ENCODE measurements at regions not wholly inside any gene's neighbourhood (a gene's known extent, or its start where the extent isn't known, plus 50 kb on each side); places are given as distances from the start of the nearest gene placed in this dataset.
"Not testable (repeated sequence)": the region's sequence is repeated elsewhere in the genome, so short reads cannot be mapped to it uniquely, and the experiment has no call there.

DNA sequence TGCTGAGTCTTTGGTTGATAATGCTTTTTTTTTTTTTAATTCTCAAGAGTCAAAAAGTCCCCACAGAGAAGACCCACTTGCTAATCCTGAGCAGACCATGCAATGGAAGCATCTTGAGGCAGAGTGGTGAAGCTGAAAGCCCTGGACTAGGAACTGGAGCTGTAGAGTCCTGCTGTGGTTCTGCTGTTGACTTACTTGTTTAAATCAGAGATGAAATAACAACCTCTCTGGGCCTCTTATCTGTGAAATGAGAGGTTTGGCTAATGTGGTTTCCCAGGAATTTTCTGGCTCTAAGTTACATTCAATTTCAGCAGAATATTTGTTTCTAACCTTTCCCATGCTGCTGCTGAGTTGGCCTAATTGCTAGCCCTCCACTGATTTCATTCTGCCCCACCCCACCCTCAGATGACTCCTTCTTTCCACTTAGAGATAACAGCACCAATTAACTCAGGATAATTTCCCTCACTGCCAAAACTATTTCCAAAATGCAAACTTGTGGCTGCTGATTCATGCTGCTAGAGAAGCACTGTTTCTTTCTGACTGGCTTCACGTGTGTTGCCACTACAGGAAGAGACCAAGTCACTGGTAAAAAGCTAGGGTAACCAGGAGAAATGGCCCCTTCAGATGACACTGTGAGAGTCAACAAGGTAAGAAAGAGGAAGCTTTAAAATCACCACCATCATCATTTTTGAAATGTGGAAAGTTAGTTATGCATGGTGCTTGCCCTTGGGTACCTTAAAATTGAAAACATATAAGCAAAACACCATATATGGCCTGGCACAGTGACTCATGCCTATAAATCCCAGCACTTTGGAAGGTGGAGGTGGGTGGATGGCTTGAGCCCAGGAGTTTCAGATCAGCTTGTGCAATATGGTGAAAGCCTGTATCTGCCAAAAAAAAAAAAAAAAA lies 326.4 kb downstream of the DCHS2 start:
- Histone ChIP-seq H4K20me1 (no peaks in the 10 kb centered on the region), H3K36me3 (no peaks in the 10 kb centered on the region), H3K9me3 (replicated peaks in 1 of 11) (no peaks in the 10 kb centered on the region), H3K27ac (peak overlapping the region in 1 of 11 experiments; percentile 25; a peak in 1 of 22 replicates), H3K9ac (no peak overlapping the region), H3K4me3 (no peak overlapping the region), H3K4me1 (peaks cover 0 to 15% (median 0%) of the 10 kb centered on the region in 10 experiments; a peak in 6 of 20 replicates), H3K27me3 (no peaks in the 10 kb centered on the region), H3K4me2 (peak overlapping the region in 3 of 11 experiments; percentile 23 to 59 (median 47); a peak in 5 of 22 replicates)
- no peak for TF ChIP-seq Cebpa-rat (IDR thresholded peaks at IDR 0.05)

DNA sequence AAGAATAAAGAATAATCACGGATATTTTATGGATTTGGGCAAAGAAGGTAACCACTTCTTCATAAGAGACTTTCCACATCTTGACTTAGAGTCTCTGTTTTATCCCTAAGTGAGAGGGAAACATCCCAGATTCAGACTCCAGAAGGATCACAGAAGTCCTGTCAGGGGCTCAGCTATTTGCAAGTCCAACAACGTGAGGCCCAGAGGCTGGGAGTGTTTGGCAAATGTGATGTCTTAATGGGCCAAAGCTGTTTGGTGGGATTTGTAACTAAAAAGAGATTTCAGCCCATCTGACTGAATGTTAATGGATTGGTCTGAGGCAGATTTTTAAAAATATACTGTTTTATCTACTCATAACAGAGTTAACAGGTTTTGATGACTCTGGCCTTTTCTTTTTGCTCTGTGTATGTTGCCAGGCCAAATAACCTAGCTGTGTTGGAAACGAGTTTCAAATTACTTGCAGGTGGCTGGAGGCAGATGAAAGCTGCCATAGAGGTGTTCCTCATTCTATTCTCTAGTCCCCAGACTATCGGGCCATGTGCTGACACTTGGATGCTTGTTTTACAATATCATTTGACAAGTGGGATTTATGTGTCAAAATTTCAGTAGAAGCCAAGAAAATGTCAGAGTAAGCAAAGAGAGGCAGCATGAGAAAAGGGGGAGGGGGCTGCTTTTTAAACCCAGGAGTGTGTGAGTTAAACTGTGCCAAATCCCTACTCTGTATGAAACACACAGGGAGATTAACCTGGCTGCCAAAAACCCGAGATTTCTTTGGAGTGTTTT lies 330.9 kb downstream of the DCHS2 start:
- no peaks in the 10 kb centered on the region for H3K36me3 ChIP-seq
- H3K27me3 ChIP-seq = no peaks in the 10 kb centered on the region
- H3K27ac ChIP-seq = no peak overlapping the region
- no peak overlapping the region for H3K4me2 ChIP-seq
- peaks cover 0 to 10% (median 0%) of the 10 kb centered on the region in 10 experiments; a peak in 6 of 20 replicates for H3K4me1 ChIP-seq
- H3K9me3 ChIP-seq (replicated peaks in 1 of 11) = no peaks in the 10 kb centered on the region
- no peak overlapping the region for H3K4me3 ChIP-seq
- no peak for TF ChIP-seq Cebpa-rat (IDR thresholded peaks at IDR 0.05)
- no peak overlapping the region for H3K9ac ChIP-seq
- no peaks in the 10 kb centered on the region for H4K20me1 ChIP-seq

DNA sequence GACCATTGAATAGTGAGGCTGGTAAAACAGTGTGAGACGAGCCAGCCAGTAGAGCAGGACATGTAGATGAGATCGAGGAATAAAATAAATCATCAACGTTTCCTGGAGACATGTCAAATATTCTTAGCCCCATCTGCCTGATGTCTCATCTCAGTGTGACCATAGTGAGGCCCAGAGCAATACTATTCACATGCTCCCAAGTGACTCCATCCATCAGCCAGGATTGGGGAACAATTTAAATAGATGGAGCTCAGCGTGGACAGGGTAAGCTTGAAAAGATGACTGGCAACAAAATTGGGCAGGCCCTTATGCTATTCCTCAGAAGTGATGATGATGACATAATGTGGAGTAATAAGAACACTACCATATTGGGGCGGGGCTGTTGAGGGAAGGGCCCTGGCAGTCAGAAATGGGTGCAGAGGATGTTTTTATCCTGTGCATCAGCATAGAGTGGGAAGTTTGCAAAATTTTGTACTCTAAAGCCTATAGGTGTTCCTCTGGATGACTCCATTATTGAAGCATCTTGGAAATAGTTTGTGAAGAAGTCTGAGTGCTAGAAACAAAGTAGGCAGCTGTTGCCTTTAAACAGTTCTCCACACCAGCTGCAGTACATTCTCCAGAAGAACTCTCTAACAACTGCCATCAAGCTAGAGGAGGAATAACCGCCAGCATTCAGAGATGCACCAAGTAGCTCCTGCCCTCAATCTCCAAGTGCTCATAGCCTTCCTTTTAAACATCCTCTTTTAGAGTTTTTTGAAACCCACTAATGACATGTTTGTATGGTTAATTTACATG lies 333.0 kb downstream of the DCHS2 start:
- Histone ChIP-seq H3K9me3 (replicated peaks in 1 of 11) (no peaks in the 10 kb centered on the region), H3K4me3 (no peak overlapping the region), H3K27ac (no peak overlapping the region), H3K4me2 (no peak overlapping the region), H4K20me1 (no peaks in the 10 kb centered on the region), H3K9ac (no peak overlapping the region), H3K27me3 (no peaks in the 10 kb centered on the region), H3K36me3 (no peaks in the 10 kb centered on the region), H3K4me1 (no peaks in the 10 kb centered on the region)
- no peak for TF ChIP-seq Cebpa-rat (IDR thresholded peaks at IDR 0.05)

DNA sequence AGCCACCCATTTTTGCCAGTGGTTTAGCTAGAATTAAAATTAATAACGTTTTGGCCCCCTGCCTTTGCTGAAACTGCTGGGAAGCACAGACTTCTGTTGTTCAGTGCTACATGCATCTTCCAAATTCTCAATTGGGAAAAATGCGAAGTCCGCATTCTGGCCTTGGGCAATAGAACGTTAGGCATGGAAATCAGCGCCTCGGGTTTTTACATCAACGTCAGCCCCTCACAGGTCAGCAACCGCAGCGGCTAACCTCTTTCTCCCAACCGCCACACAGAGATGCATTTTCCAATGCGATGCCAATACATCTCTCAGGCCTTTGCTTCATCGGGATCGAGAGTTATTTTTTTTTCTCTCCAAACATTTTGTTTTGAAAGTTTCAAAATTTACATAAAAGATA lies 339.1 kb downstream of the DCHS2 start:
- Histone ChIP-seq H3K4me3 (no peak overlapping the region), H3K9me3 (replicated peaks in 1 of 11) (no peaks in the 10 kb centered on the region), H3K27me3 (no peaks in the 10 kb centered on the region), H3K4me2 (no peak overlapping the region), H3K4me1 (peaks cover 0 to 3% (median 0%) of the 10 kb centered on the region in 10 experiments; a peak in 1 of 20 replicates), H4K20me1 (no peaks in the 10 kb centered on the region), H3K36me3 (no peaks in the 10 kb centered on the region), H3K9ac (no peak overlapping the region), H3K27ac (no peak overlapping the region)
- TF ChIP-seq Cebpa-rat (IDR thresholded peaks at IDR 0.05) = no peak

- not testable (repeated sequence) for H3K9me3 ChIP-seq (replicated peaks in 1 of 11); H3K27me3 ChIP-seq; H3K4me1 ChIP-seq; H3K4me3 ChIP-seq; H3K9ac ChIP-seq; H3K27ac ChIP-seq; H3K36me3 ChIP-seq; H4K20me1 ChIP-seq
- H3K4me2 ChIP-seq = peak overlapping the region in 1 of 11 experiments; percentile 10; a peak in 3 of 22 replicates
These were observed 342.4 kb downstream of the DCHS2 start for GRCh38 chr4:154149236-154149635.

- Histone ChIP-seq H3K9me3 (replicated peaks in 1 of 11) (no peaks in the 10 kb centered on the region), H3K4me1 (no peaks in the 10 kb centered on the region), H3K9ac (no peak overlapping the region), H3K27ac (no peak overlapping the region), H3K4me3 (no peak overlapping the region), H3K27me3 (no peaks in the 10 kb centered on the region), H3K36me3 (no peaks in the 10 kb centered on the region), H3K4me2 (no peak overlapping the region), H4K20me1 (no peaks in the 10 kb centered on the region)
- TF ChIP-seq Cebpa-rat (IDR thresholded peaks at IDR 0.05) = no peak
These were observed 347.9 kb downstream of the DCHS2 start for GRCh38 chr4:154143720-154144119.

GRCh38 chr4:154142664-154143063 lies 348.9 kb downstream of the DCHS2 start:
- TF ChIP-seq Cebpa-rat (IDR thresholded peaks at IDR 0.05) = no peak
- Histone ChIP-seq H3K9me3 (replicated peaks in 1 of 11) (no peaks in the 10 kb centered on the region), H3K27me3 (no peaks in the 10 kb centered on the region), H3K4me3 (no peak overlapping the region), H3K9ac (no peak overlapping the region), H3K36me3 (no peaks in the 10 kb centered on the region), H3K27ac (no peak overlapping the region), H3K4me1 (no peaks in the 10 kb centered on the region), H4K20me1 (no peaks in the 10 kb centered on the region), H3K4me2 (no peak overlapping the region)

DNA sequence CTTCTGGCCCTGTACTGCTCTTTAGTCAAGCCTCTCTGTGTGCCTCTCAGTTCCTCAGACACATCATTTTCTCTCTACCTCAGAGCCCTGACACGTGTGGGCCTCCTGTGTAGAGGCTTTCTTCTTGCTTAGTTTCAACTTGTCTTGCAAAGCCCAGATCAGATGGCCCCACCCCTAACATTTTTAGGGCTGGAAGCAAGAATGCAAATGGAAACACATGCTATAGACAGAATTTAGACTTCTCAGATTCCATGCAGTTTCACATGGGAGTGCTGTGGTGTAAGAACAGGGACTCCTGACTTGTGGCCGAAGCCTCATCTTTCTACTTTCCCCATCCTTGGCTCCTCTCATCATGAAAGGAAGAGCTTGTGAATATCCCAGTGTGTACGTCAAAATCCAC lies 350.7 kb downstream of the DCHS2 start:
- no peak for TF ChIP-seq Cebpa-rat (IDR thresholded peaks at IDR 0.05)
- Histone ChIP-seq H3K36me3 (no peaks in the 10 kb centered on the region), H4K20me1 (no peaks in the 10 kb centered on the region)

GRCh38 chr4:154137320-154137905 lies 348.5 kb upstream of the SFRP2 start:
- Histone ChIP-seq H3K9ac (no peak overlapping the region), H3K4me3 (no peak overlapping the region), H4K20me1 (no peaks in the 10 kb centered on the region), H3K27ac (no peak overlapping the region), H3K4me2 (no peak overlapping the region), H3K36me3 (no peaks in the 10 kb centered on the region), H3K9me3 (replicated peaks in 1 of 11) (no peaks in the 10 kb centered on the region; a peak in 1 of 22 replicates), H3K27me3 (no peaks in the 10 kb centered on the region), H3K4me1 (no peaks in the 10 kb centered on the region)
- no peak for TF ChIP-seq Cebpa-rat (IDR thresholded peaks at IDR 0.05)

More for the DNA sequence above, 350.7 kb downstream of the DCHS2 start:
- H3K9ac ChIP-seq = no peak overlapping the region
- H3K4me3 ChIP-seq = no peak overlapping the region
- H3K27me3 ChIP-seq = no peaks in the 10 kb centered on the region
- H3K9me3 ChIP-seq (replicated peaks in 1 of 11) = no peaks in the 10 kb centered on the region
- no peak overlapping the region for H3K4me2 ChIP-seq
- no peak overlapping the region for H3K27ac ChIP-seq
- no peaks in the 10 kb centered on the region for H3K4me1 ChIP-seq
